Natural killer cell (primary cell): ENCODE measurements at regions not wholly inside any gene's neighbourhood (a gene's known extent, or its start where the extent isn't known, plus 50 kb on each side); places are given as distances from the start of the nearest gene placed in this dataset.

ENCODE experiments used
- ATAC-seq, 3 donors: fragments of 150-1000 bp in 2 of 3; fragments of 200-7000 bp in 1 of 3; cut with Tn5 transposase; 1 replicate in 1 of 3; 2 replicates in 2 of 3; pipeline ENCODE4 v1.10.0; 2021; ENCODE audit warnings: mild to moderate bottlenecking in 2 of 3, moderate library complexity in 2 of 3
- DNase-seq, 2 donors: peaks; one replicate each; pipeline versions ENCODE4 v3.0.0 to v3.0.0-alpha.2; 2013 to 2021; ENCODE audit warnings: mixed read lengths in 1 of 2
- H3K27ac ChIP-seq: one replicate; pipeline ENCODE4 v1.5.1; 2013; ENCODE audit warnings: mild to moderate bottlenecking, low read length
- H3K27me3 ChIP-seq: one replicate; pipeline ENCODE4 v1.6.1; 2013; ENCODE audit warnings: low read length; ENCODE audit not compliant: control insufficient read depth, insufficient read depth
- H3K36me3 ChIP-seq: one replicate; pipeline ENCODE4 v1.6.1; 2013; ENCODE audit warnings: low read length; ENCODE audit not compliant: control insufficient read depth, insufficient read depth
- H3K4me1 ChIP-seq: one replicate; pipeline ENCODE4 v1.6.1; 2013; ENCODE audit warnings: low read length; ENCODE audit not compliant: control insufficient read depth, insufficient read depth
- H3K4me3 ChIP-seq: one replicate; pipeline ENCODE4 v1.5.1; 2013; ENCODE audit warnings: low read length
- H3K9me3 ChIP-seq: one replicate; pipeline ENCODE4 v1.6.1; 2013; ENCODE audit warnings: low read length; ENCODE audit not compliant: control insufficient read depth, insufficient read depth
- H3K27ac Mint-ChIP-seq, 2 donors: one replicate each; pipeline ENCODE4 v1.8.0; 2022; ENCODE audit warnings: mild to moderate bottlenecking in 2 of 2, mixed read lengths in 2 of 2, moderate library complexity in 1 of 2
- H3K27me3 Mint-ChIP-seq, 2 donors: one replicate each; pipeline ENCODE4 v1.8.0; 2022; ENCODE audit warnings: low read depth in 2 of 2, mixed read lengths in 2 of 2
- H3K36me3 Mint-ChIP-seq: one replicate; pipeline ENCODE4 v1.8.0; 2022; ENCODE audit warnings: mixed read lengths
- H3K4me1 Mint-ChIP-seq, 2 donors: one replicate each; pipeline ENCODE4 v1.8.0; 2022; ENCODE audit warnings: mixed read lengths in 2 of 2
- H3K4me3 Mint-ChIP-seq: one replicate; pipeline ENCODE4 v1.8.0; 2022; ENCODE audit warnings: mild to moderate bottlenecking, moderate library complexity, mixed read lengths
- H3K9me3 Mint-ChIP-seq, 2 donors: one replicate each; pipeline ENCODE4 v1.8.0; 2022; ENCODE audit warnings: mixed read lengths in 2 of 2
- WGBS: methylation state at CpG from one replicate; pipeline ENCODE4 v1.1.7; 2013; ENCODE audit warnings: missing lambda C conversion rate; ENCODE audit not compliant: insufficient coverage; 5-methylcytosine and 5-hydroxymethylcytosine counted together
- intact Hi-C: fragments of 100-400 bp; cut with micrococcal nuclease; formaldehyde crosslinking; loops from one replicate; pipeline ENCODE4 v1.14.2; 2022
- TF ChIP-seq, protein P1 (sequence below): fragments of 200-600 bp; IDR thresholded peaks from one replicate; pipeline ENCODE4 v1.8.0; 2022; ENCODE audit warnings: antibody characterized with exemption

GRCh38 chr3:74048699-74049098, 424.0 kb upstream of the PDZRN3 start:
- DNase-seq, result no peak
- Mint-ChIP-seq H3K27ac (no peak overlapping the region), H3K4me1 (no peaks in the 10 kb centered on the region)

GRCh38 chr3:74045000-74045399, 420.3 kb upstream of the PDZRN3 start:
- H3K4me3 Mint-ChIP-seq, result no peak overlapping the region
- no peaks in the 10 kb centered on the region for H3K27me3 Mint-ChIP-seq
- Histone ChIP-seq H3K4me1 (no peaks in the 10 kb centered on the region), H3K27ac (no peak overlapping the region), H3K4me3 (no peak overlapping the region), H3K9me3 (peaks cover 2% of the 10 kb centered on the region), H3K27me3 (no peaks in the 10 kb centered on the region), H3K36me3 (no peaks in the 10 kb centered on the region)
- H3K9me3 Mint-ChIP-seq, result peaks cover 7% of the 10 kb centered on the region in 2 donors
- H3K4me1 Mint-ChIP-seq, result no peaks in the 10 kb centered on the region
- WGBS, result no CpG with 5 or more reads among the region's 2 CpGs
- H3K36me3 Mint-ChIP-seq, result no peaks in the 10 kb centered on the region
- H3K27ac Mint-ChIP-seq, result no peak overlapping the region
- intact Hi-C loops, result no loop called here
- DNase-seq (no peak), ATAC-seq (no peak)
- TF ChIP-seq, protein P1, sequence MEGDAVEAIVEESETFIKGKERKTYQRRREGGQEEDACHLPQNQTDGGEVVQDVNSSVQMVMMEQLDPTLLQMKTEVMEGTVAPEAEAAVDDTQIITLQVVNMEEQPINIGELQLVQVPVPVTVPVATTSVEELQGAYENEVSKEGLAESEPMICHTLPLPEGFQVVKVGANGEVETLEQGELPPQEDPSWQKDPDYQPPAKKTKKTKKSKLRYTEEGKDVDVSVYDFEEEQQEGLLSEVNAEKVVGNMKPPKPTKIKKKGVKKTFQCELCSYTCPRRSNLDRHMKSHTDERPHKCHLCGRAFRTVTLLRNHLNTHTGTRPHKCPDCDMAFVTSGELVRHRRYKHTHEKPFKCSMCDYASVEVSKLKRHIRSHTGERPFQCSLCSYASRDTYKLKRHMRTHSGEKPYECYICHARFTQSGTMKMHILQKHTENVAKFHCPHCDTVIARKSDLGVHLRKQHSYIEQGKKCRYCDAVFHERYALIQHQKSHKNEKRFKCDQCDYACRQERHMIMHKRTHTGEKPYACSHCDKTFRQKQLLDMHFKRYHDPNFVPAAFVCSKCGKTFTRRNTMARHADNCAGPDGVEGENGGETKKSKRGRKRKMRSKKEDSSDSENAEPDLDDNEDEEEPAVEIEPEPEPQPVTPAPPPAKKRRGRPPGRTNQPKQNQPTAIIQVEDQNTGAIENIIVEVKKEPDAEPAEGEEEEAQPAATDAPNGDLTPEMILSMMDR, result no peak

More at GRCh38 chr3:74048699-74049098, 424.0 kb upstream of the PDZRN3 start:
- Mint-ChIP-seq H3K27me3 (no peaks in the 10 kb centered on the region), H3K9me3 (peaks cover 12% of the 10 kb centered on the region in 2 donors), H3K4me3 (no peak overlapping the region), H3K36me3 (no peaks in the 10 kb centered on the region)
- Histone ChIP-seq H3K4me1 (no peaks in the 10 kb centered on the region), H3K36me3 (no peaks in the 10 kb centered on the region), H3K9me3 (peaks cover 4% of the 10 kb centered on the region), H3K27me3 (no peaks in the 10 kb centered on the region), H3K27ac (no peak overlapping the region), H3K4me3 (no peak overlapping the region)
- intact Hi-C loops, result no loop called here
- TF ChIP-seq, protein P1, result no peak
- no peak for ATAC-seq

DNA sequence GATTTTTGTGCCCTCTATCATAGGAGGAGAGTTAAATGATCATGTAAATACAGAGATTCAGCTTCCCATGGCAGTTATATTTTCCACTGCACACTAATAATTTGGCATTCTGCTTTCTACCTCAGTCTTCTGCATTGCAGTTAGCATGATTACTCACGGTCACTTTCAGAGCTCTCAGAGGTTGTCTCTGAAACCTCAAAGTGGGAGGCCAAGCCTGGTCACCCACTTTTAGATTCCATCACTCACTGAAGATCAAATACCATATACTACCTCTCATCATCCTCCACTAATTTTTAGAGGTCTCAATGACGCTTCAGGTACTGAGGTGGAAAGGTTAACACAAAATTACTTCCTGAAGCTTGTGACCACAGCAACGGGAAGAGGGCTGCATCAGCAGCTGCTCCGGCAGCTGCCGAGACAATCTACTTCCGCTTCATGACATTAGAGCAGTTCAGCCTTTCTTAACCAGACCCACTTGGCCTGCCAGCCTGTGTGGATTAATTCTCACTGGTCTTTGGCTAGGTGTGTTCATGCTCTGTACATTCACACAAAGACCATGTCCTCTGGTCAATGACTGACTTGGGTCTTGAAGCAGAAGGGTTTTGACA, 416.4 kb upstream of the PDZRN3 start:
- no peaks in the 10 kb centered on the region for H3K27me3 Mint-ChIP-seq
- H3K27ac Mint-ChIP-seq, result no peak overlapping the region
- no peak overlapping the region for H3K4me3 Mint-ChIP-seq
- peaks cover 3 to 8% of the 10 kb centered on the region in 2 donors for H3K9me3 Mint-ChIP-seq
- no peaks in the 10 kb centered on the region for H3K36me3 ChIP-seq
- H3K9me3 ChIP-seq, result no peaks in the 10 kb centered on the region
- 21% methylated on average over 6 of the region's 6 CpGs for WGBS
- ATAC-seq (no peak), DNase-seq (no peak)
- no peaks in the 10 kb centered on the region for H3K4me1 Mint-ChIP-seq
- TF ChIP-seq, protein P1, result no peak
- no peak overlapping the region for H3K27ac ChIP-seq
- H3K4me1 ChIP-seq, result no peaks in the 10 kb centered on the region
- no peaks in the 10 kb centered on the region for H3K36me3 Mint-ChIP-seq
- H3K27me3 ChIP-seq, result no peaks in the 10 kb centered on the region
- no peak overlapping the region for H3K4me3 ChIP-seq
- intact Hi-C loops, result no loop called here

GRCh38 chr3:74039105-74039504, 414.4 kb upstream of the PDZRN3 start:
- Mint-ChIP-seq H3K9me3 (peaks cover 0 to 6% of the 10 kb centered on the region in 2 donors), H3K27me3 (no peaks in the 10 kb centered on the region), H3K27ac (no peak overlapping the region), H3K36me3 (no peaks in the 10 kb centered on the region), H3K4me1 (no peaks in the 10 kb centered on the region), H3K4me3 (no peak overlapping the region)
- intact Hi-C loops, result no loop called here
- ATAC-seq (no peak), DNase-seq (no peak)
- H3K27me3 ChIP-seq, result no peaks in the 10 kb centered on the region
- no peak overlapping the region for H3K4me3 ChIP-seq
- H3K4me1 ChIP-seq, result no peaks in the 10 kb centered on the region
- WGBS, result 90% methylated on average over 1 of the region's 1 CpG
- H3K27ac ChIP-seq, result no peak overlapping the region
- H3K9me3 ChIP-seq, result no peaks in the 10 kb centered on the region
- TF ChIP-seq, protein P1, result no peak
- no peaks in the 10 kb centered on the region for H3K36me3 ChIP-seq
